Stimulated activated CD4-positive, alpha-beta T cell treated with anti-CD3 and anti-CD28 coated beads, TNF-alpha, amount 100 ng/mL, for 48 hours (primary cell): ENCODE measurements at regions not wholly inside any gene's neighbourhood (a gene's known extent, or its start where the extent isn't known, plus 50 kb on each side); places are given as distances from the start of the nearest gene placed in this dataset.

ENCODE experiments used
- DNase-seq, 3 donors: peaks; one replicate each; pipeline ENCODE4 v3.0.0-alpha.2; 2020; ENCODE audit warnings: low read depth in 3 of 3

GRCh38 chr4:1477045-1477840 is 71.0 kb upstream of the NKX1-1 start:
- DNase-seq: no peak

DNA sequence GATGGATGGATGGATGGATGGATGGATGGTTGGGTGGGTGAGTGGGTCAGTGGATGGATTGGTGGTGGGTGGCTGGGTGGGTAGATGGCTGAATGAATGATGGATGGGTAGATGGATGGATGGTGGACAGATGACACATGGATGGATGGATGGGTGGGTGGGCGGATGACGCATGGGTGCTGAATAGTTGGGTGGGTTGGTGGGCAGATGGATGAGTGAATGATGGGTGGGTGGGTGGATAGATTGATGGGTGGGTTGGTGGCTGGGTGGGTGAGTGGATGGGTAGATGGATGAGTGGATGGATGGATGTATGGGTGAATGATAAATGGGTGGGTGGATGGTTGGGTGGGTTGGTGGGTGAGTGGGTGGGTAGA is 69.9 kb upstream of the NKX1-1 start:
- DNase-seq: no peak

GRCh38 chr4:1475277-1476139 is 69.3 kb upstream of the NKX1-1 start:
- DNase-seq: no peak

- no peak for DNase-seq
These were observed 68.2 kb upstream of the NKX1-1 start for GRCh38 chr4:1474126-1475090.

DNA sequence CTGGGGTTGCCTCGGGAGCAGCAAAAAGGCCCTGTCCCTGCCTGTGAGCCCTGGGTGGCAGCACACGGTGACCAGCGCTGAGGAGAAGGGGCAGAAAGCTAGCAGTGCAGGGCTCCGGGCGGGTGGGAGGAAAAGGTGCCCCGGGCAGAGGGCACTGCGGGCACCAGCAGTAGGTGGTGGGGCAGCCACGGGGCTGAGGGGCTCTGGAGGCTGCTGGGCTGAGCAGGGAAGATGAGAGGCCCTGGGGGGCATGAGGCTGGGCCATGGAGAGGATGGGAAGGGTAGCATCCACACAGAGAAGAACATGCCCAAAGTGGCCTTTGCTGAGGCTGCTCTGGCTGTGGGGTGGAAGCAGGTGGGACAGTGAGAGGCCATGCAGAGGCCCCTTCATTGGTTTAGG is 67.5 kb upstream of the NKX1-1 start:
- no peak for DNase-seq

- no peak for DNase-seq
These were observed 66.8 kb upstream of the NKX1-1 start for GRCh38 chr4:1472911-1473518.

GRCh38 chr4:1472148-1472797 is 66.0 kb upstream of the NKX1-1 start:
- no peak for DNase-seq

GRCh38 chr4:1471443-1472147 is 65.4 kb upstream of the NKX1-1 start:
- no peak for DNase-seq

GRCh38 chr4:1470816-1471442 is 64.7 kb upstream of the NKX1-1 start:
- DNase-seq: no peak

DNA sequence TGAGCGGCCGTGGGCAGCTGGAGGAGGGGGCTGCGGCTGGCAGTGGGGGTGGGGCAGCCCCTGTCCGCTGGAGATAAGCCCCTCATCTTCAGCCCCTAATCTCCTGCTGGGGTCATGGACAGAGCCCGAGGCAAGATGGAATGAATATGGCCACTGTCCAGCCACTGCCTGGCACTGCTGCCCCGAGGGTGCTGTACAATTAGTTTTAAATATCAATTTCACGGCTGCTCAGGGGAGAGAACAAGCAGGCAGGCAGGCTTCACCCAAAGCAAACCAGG is 64.1 kb upstream of the NKX1-1 start:
- no peak for DNase-seq

DNA sequence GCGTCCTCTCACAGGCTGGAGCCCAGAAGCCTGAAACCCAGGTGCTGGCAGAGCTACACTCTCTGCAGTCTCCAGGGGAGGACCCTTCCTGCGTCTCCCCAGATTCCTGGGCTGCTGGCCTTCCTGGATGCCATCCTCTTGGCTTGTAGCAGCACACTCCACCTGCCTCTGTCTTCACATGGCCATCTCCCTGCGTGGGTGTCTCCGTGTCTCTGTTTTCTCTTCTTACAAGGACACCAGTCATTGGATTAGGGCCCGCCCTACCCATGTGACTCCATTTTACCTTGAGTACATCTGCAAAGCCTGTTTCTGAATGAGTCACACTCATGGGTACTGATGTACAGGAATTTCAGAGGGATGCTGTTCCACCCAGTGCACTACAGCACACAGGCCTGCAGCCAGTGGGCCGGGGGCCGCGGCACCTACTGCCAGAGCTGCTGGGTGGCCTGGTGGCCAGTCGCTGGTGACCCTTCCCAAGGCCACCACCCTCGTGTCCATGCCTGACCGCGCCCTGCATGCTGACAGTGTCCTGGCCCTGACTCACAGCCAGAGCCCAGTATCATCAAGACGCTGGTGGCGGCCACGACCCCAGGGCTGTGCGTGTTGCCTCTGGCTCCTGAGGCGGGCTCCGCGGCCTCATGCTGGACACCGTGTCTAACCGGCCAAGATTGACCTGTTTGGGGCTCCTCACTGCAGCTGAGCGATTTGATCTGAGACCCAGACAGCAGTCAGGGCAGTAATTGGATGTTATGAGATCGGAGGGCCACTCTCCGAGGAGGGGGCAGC is 63.6 kb upstream of the NKX1-1 start:
- no peak for DNase-seq

- DNase-seq: no peak
These were observed 62.8 kb upstream of the NKX1-1 start for GRCh38 chr4:1469043-1469442.

DNA sequence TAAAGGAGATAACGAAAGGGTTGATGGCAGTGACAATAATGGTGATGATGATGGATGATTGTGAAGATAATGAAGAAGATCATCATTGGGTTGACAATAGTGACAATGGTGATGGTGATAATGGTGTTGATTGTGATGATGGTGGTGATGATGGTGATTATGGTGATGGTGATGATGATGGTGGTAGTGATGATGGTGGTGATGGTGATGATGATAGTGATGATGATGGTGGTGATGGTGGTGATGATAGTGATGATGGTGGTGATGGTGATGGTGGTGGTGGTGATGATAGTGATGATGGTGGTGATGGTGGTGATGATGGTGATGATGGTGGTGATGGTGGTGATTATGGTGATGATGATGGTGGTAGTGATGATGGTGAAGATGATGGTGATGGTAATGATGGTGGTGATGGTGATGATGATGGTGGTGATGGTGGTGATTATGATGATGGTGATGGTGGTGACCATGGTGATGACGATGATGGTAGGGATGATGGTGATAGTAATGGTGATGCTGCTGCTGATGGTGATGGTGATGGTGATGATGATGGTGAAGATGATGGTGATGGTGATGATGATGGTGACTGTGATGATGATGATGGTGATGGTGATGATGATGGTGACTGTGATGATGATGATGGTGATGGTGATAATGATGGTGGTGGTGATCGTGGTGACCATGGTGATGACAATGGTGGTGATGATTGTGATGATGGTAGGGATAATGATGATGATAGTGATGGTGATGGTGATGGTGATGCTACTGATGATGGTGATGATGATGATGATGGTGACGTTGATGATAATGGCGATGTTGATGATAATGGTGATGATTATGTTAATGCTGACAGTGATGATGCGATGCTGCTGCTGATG is 61.6 kb upstream of the NKX1-1 start:
- no peak for DNase-seq

DNA sequence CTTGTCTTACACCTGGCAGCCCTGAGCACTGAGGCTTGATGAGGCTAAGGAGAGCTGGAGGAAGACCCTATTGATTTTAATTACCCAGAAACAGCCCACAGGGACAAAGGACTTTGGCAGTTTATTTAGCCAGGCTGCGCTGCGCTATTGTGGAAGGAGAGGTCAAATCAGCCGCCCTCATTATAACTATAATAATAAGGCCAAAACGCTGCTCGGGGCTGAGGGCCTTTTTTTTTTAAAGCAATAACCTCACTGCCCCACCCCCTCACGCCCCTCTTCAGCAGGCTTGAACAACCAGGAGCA is 60.6 kb upstream of the NKX1-1 start:
- no peak for DNase-seq

GRCh38 chr4:1466034-1466862 is 60.0 kb upstream of the NKX1-1 start:
- DNase-seq: no peak

- DNase-seq: no peak
These were observed 59.2 kb upstream of the NKX1-1 start for GRCh38 chr4:1465173-1466033.
